ENCODE measurements at regions not wholly inside any gene's neighbourhood (a gene's known extent, or its start where the extent isn't known, plus 50 kb on each side); places are given as distances from the start of the nearest gene placed in this dataset.
"Not testable (repeated sequence)": the region's sequence is repeated elsewhere in the genome, so short reads cannot be mapped to it uniquely, and the experiment has no call there.

- no peaks in the 10 kb centered on the region for H3K9me3 ChIP-seq
- Mint-ChIP-seq H3K27me3 (ENCODE audit: insufficient read depth, unreplicated experiment) (peaks cover 19% of the 10 kb centered on the region), H3K36me3 (ENCODE audit: insufficient read depth, unreplicated experiment) (no peaks in the 10 kb centered on the region), H3K4me1 (ENCODE audit: low read depth, unreplicated experiment) (no peaks in the 10 kb centered on the region), H3K27ac (ENCODE audit: unreplicated experiment) (no peak overlapping the region), H3K9me3 (ENCODE audit: unreplicated experiment) (no peaks in the 10 kb centered on the region), H3K4me3 (ENCODE audit: unreplicated experiment) (no peak overlapping the region)
- H3K36me3 ChIP-seq (ENCODE audit: control insufficient read depth, insufficient read depth, low read length): no peaks in the 10 kb centered on the region
- ChIA-PET CTCF (no interaction called here), POLR2A (no interaction called here)
- BruUV-seq (replicated peaks): no TSS peak
- no peak for DNase-seq
- H3K4me1 ChIP-seq: no peaks in the 10 kb centered on the region
- no peaks in the 10 kb centered on the region; the same call in 1 of the 2 replicates for H3K27me3 ChIP-seq (replicated peaks; ENCODE audit: control insufficient read depth, insufficient read depth, low read length)
- intact Hi-C loops (cut with micrococcal nuclease; ENCODE audit: unreplicated experiment): no loop called here
- H3K4me3 ChIP-seq (ENCODE audit: low read depth, low read length): no peak overlapping the region
- TF ChIP-seq, protein P1, sequence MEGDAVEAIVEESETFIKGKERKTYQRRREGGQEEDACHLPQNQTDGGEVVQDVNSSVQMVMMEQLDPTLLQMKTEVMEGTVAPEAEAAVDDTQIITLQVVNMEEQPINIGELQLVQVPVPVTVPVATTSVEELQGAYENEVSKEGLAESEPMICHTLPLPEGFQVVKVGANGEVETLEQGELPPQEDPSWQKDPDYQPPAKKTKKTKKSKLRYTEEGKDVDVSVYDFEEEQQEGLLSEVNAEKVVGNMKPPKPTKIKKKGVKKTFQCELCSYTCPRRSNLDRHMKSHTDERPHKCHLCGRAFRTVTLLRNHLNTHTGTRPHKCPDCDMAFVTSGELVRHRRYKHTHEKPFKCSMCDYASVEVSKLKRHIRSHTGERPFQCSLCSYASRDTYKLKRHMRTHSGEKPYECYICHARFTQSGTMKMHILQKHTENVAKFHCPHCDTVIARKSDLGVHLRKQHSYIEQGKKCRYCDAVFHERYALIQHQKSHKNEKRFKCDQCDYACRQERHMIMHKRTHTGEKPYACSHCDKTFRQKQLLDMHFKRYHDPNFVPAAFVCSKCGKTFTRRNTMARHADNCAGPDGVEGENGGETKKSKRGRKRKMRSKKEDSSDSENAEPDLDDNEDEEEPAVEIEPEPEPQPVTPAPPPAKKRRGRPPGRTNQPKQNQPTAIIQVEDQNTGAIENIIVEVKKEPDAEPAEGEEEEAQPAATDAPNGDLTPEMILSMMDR (IDR thresholded peaks at IDR 0.05; ENCODE audit: insufficient read depth in 1 of 2, low read depth in 1 of 2, low read length in 1 of 2, severe bottlenecking in 1 of 2, unreplicated experiment in 1 of 2): no peak
These were observed 219.4 kb downstream of the MSX2 start for GRCh38 chr5:174943785-174944184.

GRCh38 chr5:174943002-174943401, 218.6 kb downstream of the MSX2 start:
- BruUV-seq (replicated peaks); POLR2A ChIA-PET; CTCF ChIA-PET; H3K4me3 Mint-ChIP-seq (ENCODE audit: unreplicated experiment); H3K36me3 ChIP-seq (ENCODE audit: control insufficient read depth, insufficient read depth, low read length); H3K4me1 ChIP-seq; intact Hi-C loops (cut with micrococcal nuclease; ENCODE audit: unreplicated experiment); H3K9me3 ChIP-seq; H3K4me3 ChIP-seq (ENCODE audit: low read depth, low read length); H3K27ac Mint-ChIP-seq (ENCODE audit: unreplicated experiment); DNase-seq; H3K9me3 Mint-ChIP-seq (ENCODE audit: unreplicated experiment); H3K36me3 Mint-ChIP-seq (ENCODE audit: insufficient read depth, unreplicated experiment); H3K4me1 Mint-ChIP-seq (ENCODE audit: low read depth, unreplicated experiment); H3K27me3 ChIP-seq (replicated peaks; ENCODE audit: control insufficient read depth, insufficient read depth, low read length): not testable (repeated sequence)
- H3K27me3 Mint-ChIP-seq (ENCODE audit: insufficient read depth, unreplicated experiment): peaks cover 20% of the 10 kb centered on the region

GRCh38 chr5:174937201-174938123, 213.1 kb downstream of the MSX2 start:
- BruUV-seq (replicated peaks): no TSS peak
- ChIA-PET CTCF (interaction anchor here (0.7 kb wide), 1 partner anchor 18 kb away, joined by 3 read pairs; no protein-coding TSS in a partner anchor), POLR2A (no interaction called here)
- DNase-seq: no peak
- Mint-ChIP-seq H3K9me3 (ENCODE audit: unreplicated experiment) (no peaks in the 10 kb centered on the region), H3K4me1 (ENCODE audit: low read depth, unreplicated experiment) (no peaks in the 10 kb centered on the region), H3K4me3 (ENCODE audit: unreplicated experiment) (no peak overlapping the region), H3K36me3 (ENCODE audit: insufficient read depth, unreplicated experiment) (no peaks in the 10 kb centered on the region), H3K27ac (ENCODE audit: unreplicated experiment) (no peak overlapping the region), H3K27me3 (ENCODE audit: insufficient read depth, unreplicated experiment) (peaks cover 18% of the 10 kb centered on the region)
- intact Hi-C loops (cut with micrococcal nuclease; ENCODE audit: unreplicated experiment): loop anchor here (5.0 to 10.0 kb wide), 2 partner anchors 35 to 523 kb away; no protein-coding TSS in a partner anchor
- Histone ChIP-seq H3K9me3 (no peaks in the 10 kb centered on the region), H3K4me3 (ENCODE audit: low read depth, low read length) (no peak overlapping the region), H3K27me3 (replicated peaks; ENCODE audit: control insufficient read depth, insufficient read depth, low read length) (no peaks in the 10 kb centered on the region; the same call in none of the 2 replicates), H3K36me3 (ENCODE audit: control insufficient read depth, insufficient read depth, low read length) (no peaks in the 10 kb centered on the region), H3K4me1 (no peaks in the 10 kb centered on the region)
- TF ChIP-seq, protein P1 (IDR thresholded peaks at IDR 0.05; ENCODE audit: insufficient read depth in 1 of 2, low read depth in 1 of 2, low read length in 1 of 2, severe bottlenecking in 1 of 2, unreplicated experiment in 1 of 2): no peak
